ENCODE measurements at regions not wholly inside any gene's neighbourhood (a gene's known extent, or its start where the extent isn't known, plus 50 kb on each side); places are given as distances from the start of the nearest gene placed in this dataset.
"Not testable (repeated sequence)": the region's sequence is repeated elsewhere in the genome, so short reads cannot be mapped to it uniquely, and the experiment has no call there.

GRCh38 chr5:174559566-174560090 is 164.8 kb upstream of the MSX2 start:
- no peaks in the 10 kb centered on the region for H3K36me3 ChIP-seq (ENCODE audit: control insufficient read depth in 3 of 3, insufficient read depth in 3 of 3, low read length in 3 of 3)

GRCh38 chr5:174560861-174561260 is 163.5 kb upstream of the MSX2 start:
- H3K9ac ChIP-seq (ENCODE audit: low read depth in 1 of 3, low read length in 3 of 3) = no peak overlapping the region
- H3K4me3 ChIP-seq (ENCODE audit: low read length in 3 of 3) = no peak overlapping the region
- peaks cover 5 to 8% (median 8%) of the 10 kb centered on the region in 3 donors for H3K4me1 ChIP-seq (ENCODE audit: control insufficient read depth in 3 of 3, insufficient read depth in 3 of 3, low read length in 3 of 3)
- H3K36me3 ChIP-seq (ENCODE audit: control insufficient read depth in 3 of 3, insufficient read depth in 3 of 3, low read length in 3 of 3) = no peaks in the 10 kb centered on the region
- H3K27ac ChIP-seq (ENCODE audit: low read depth, low read length) = no peak overlapping the region
- H3K9me3 ChIP-seq (ENCODE audit: control insufficient read depth in 3 of 3, low read length in 3 of 3) = no peaks in the 10 kb centered on the region
- H3K27me3 ChIP-seq (ENCODE audit: control insufficient read depth in 3 of 3, insufficient read depth in 3 of 3, low read length in 3 of 3) = peaks cover 0 to 20% (median 13%) of the 10 kb centered on the region in 3 donors

More at GRCh38 chr5:174559566-174560090, 164.8 kb upstream of the MSX2 start:
- Histone ChIP-seq H3K9ac (ENCODE audit: low read depth in 1 of 3, low read length in 3 of 3) (no peak overlapping the region), H3K27me3 (ENCODE audit: control insufficient read depth in 3 of 3, insufficient read depth in 3 of 3, low read length in 3 of 3) (peaks cover 0 to 20% (median 13%) of the 10 kb centered on the region in 3 donors), H3K9me3 (ENCODE audit: control insufficient read depth in 3 of 3, low read length in 3 of 3) (no peaks in the 10 kb centered on the region), H3K4me3 (ENCODE audit: low read length in 3 of 3) (no peak overlapping the region), H3K4me1 (ENCODE audit: control insufficient read depth in 3 of 3, insufficient read depth in 3 of 3, low read length in 3 of 3) (peaks cover 5 to 8% (median 8%) of the 10 kb centered on the region in 3 donors), H3K27ac (ENCODE audit: low read depth, low read length) (no peak overlapping the region)

- H3K36me3 ChIP-seq (ENCODE audit: control insufficient read depth in 3 of 3, insufficient read depth in 3 of 3, low read length in 3 of 3); H3K27ac ChIP-seq (ENCODE audit: low read depth, low read length); H3K4me3 ChIP-seq (ENCODE audit: low read length in 3 of 3); H3K9me3 ChIP-seq (ENCODE audit: control insufficient read depth in 3 of 3, low read length in 3 of 3); H3K9ac ChIP-seq (ENCODE audit: low read depth in 1 of 3, low read length in 3 of 3); H3K4me1 ChIP-seq (ENCODE audit: control insufficient read depth in 3 of 3, insufficient read depth in 3 of 3, low read length in 3 of 3): not testable (repeated sequence)
- H3K27me3 ChIP-seq (ENCODE audit: control insufficient read depth in 3 of 3, insufficient read depth in 3 of 3, low read length in 3 of 3) = peaks cover 0 to 19% (median 10%) of the 10 kb centered on the region in 3 donors
Measured at GRCh38 chr5:174563040-174563439, 161.3 kb upstream of the MSX2 start.

GRCh38 chr5:174563899-174564298 is 160.5 kb upstream of the MSX2 start:
- Histone ChIP-seq H3K4me3 (ENCODE audit: low read length in 3 of 3) (no peak overlapping the region), H3K9me3 (ENCODE audit: control insufficient read depth in 3 of 3, low read length in 3 of 3) (no peaks in the 10 kb centered on the region), H3K27ac (ENCODE audit: low read depth, low read length) (no peak overlapping the region), H3K9ac (ENCODE audit: low read depth in 1 of 3, low read length in 3 of 3) (peak overlapping the region in 1 of 3 donors; percentile 16), H3K27me3 (ENCODE audit: control insufficient read depth in 3 of 3, insufficient read depth in 3 of 3, low read length in 3 of 3) (peaks cover 0 to 18% (median 10%) of the 10 kb centered on the region in 3 donors), H3K36me3 (ENCODE audit: control insufficient read depth in 3 of 3, insufficient read depth in 3 of 3, low read length in 3 of 3) (no peaks in the 10 kb centered on the region), H3K4me1 (ENCODE audit: control insufficient read depth in 3 of 3, insufficient read depth in 3 of 3, low read length in 3 of 3) (peaks cover 5 to 8% (median 8%) of the 10 kb centered on the region in 3 donors)

GRCh38 chr5:174567506-174568141 is 156.8 kb upstream of the MSX2 start:
- H3K9ac ChIP-seq (ENCODE audit: low read depth in 1 of 3, low read length in 3 of 3) = no peak overlapping the region
- no peaks in the 10 kb centered on the region for H3K9me3 ChIP-seq (ENCODE audit: control insufficient read depth in 3 of 3, low read length in 3 of 3)
- peaks cover 0 to 2% (median 0%) of the 10 kb centered on the region in 3 donors for H3K27me3 ChIP-seq (ENCODE audit: control insufficient read depth in 3 of 3, insufficient read depth in 3 of 3, low read length in 3 of 3)
- H3K4me3 ChIP-seq (ENCODE audit: low read length in 3 of 3) = no peak overlapping the region
- no peak overlapping the region for H3K27ac ChIP-seq (ENCODE audit: low read depth, low read length)
- no peaks in the 10 kb centered on the region for H3K36me3 ChIP-seq (ENCODE audit: control insufficient read depth in 3 of 3, insufficient read depth in 3 of 3, low read length in 3 of 3)
- peaks cover 11 to 19% (median 17%) of the 10 kb centered on the region in 3 donors for H3K4me1 ChIP-seq (ENCODE audit: control insufficient read depth in 3 of 3, insufficient read depth in 3 of 3, low read length in 3 of 3)

- Histone ChIP-seq H3K27ac (ENCODE audit: low read depth, low read length) (no peak overlapping the region), H3K27me3 (ENCODE audit: control insufficient read depth in 3 of 3, insufficient read depth in 3 of 3, low read length in 3 of 3) (no peaks in the 10 kb centered on the region), H3K4me3 (ENCODE audit: low read length in 3 of 3) (no peak overlapping the region), H3K9me3 (ENCODE audit: control insufficient read depth in 3 of 3, low read length in 3 of 3) (no peaks in the 10 kb centered on the region), H3K9ac (ENCODE audit: low read depth in 1 of 3, low read length in 3 of 3) (no peak overlapping the region), H3K4me1 (ENCODE audit: control insufficient read depth in 3 of 3, insufficient read depth in 3 of 3, low read length in 3 of 3) (peaks cover 8 to 12% (median 10%) of the 10 kb centered on the region in 3 donors), H3K36me3 (ENCODE audit: control insufficient read depth in 3 of 3, insufficient read depth in 3 of 3, low read length in 3 of 3) (no peaks in the 10 kb centered on the region)
Measured at GRCh38 chr5:174570662-174571061, 153.7 kb upstream of the MSX2 start.

GRCh38 chr5:174571662-174572397 is 152.6 kb upstream of the MSX2 start:
- peak overlapping the region in 1 of 3 donors; percentile 45 for H3K4me3 ChIP-seq (ENCODE audit: low read length in 3 of 3)
- peak overlapping the region; percentile 3 for H3K27ac ChIP-seq (ENCODE audit: low read depth, low read length)

GRCh38 chr5:174572591-174572990 is 151.8 kb upstream of the MSX2 start:
- Histone ChIP-seq H3K4me3 (ENCODE audit: low read length in 3 of 3) (no peak overlapping the region), H3K9me3 (ENCODE audit: control insufficient read depth in 3 of 3, low read length in 3 of 3) (no peaks in the 10 kb centered on the region), H3K27ac (ENCODE audit: low read depth, low read length) (no peak overlapping the region), H3K9ac (ENCODE audit: low read depth in 1 of 3, low read length in 3 of 3) (no peak overlapping the region), H3K36me3 (ENCODE audit: control insufficient read depth in 3 of 3, insufficient read depth in 3 of 3, low read length in 3 of 3) (no peaks in the 10 kb centered on the region), H3K27me3 (ENCODE audit: control insufficient read depth in 3 of 3, insufficient read depth in 3 of 3, low read length in 3 of 3) (peaks cover 0 to 4% (median 0%) of the 10 kb centered on the region in 3 donors), H3K4me1 (ENCODE audit: control insufficient read depth in 3 of 3, insufficient read depth in 3 of 3, low read length in 3 of 3) (peaks cover 8 to 12% (median 10%) of the 10 kb centered on the region in 3 donors)

More at GRCh38 chr5:174571662-174572397, 152.6 kb upstream of the MSX2 start:
- Histone ChIP-seq H3K27me3 (ENCODE audit: control insufficient read depth in 3 of 3, insufficient read depth in 3 of 3, low read length in 3 of 3) (peaks cover 0 to 4% (median 0%) of the 10 kb centered on the region in 3 donors), H3K4me1 (ENCODE audit: control insufficient read depth in 3 of 3, insufficient read depth in 3 of 3, low read length in 3 of 3) (peaks cover 8 to 12% (median 10%) of the 10 kb centered on the region in 3 donors), H3K9me3 (ENCODE audit: control insufficient read depth in 3 of 3, low read length in 3 of 3) (no peaks in the 10 kb centered on the region), H3K9ac (ENCODE audit: low read depth in 1 of 3, low read length in 3 of 3) (no peak overlapping the region), H3K36me3 (ENCODE audit: control insufficient read depth in 3 of 3, insufficient read depth in 3 of 3, low read length in 3 of 3) (no peaks in the 10 kb centered on the region)

GRCh38 chr5:174573221-174573994 is 151.0 kb upstream of the MSX2 start:
- peaks cover 8 to 12% (median 10%) of the 10 kb centered on the region in 3 donors for H3K4me1 ChIP-seq (ENCODE audit: control insufficient read depth in 3 of 3, insufficient read depth in 3 of 3, low read length in 3 of 3)
- H3K36me3 ChIP-seq (ENCODE audit: control insufficient read depth in 3 of 3, insufficient read depth in 3 of 3, low read length in 3 of 3) = no peaks in the 10 kb centered on the region
- H3K27me3 ChIP-seq (ENCODE audit: control insufficient read depth in 3 of 3, insufficient read depth in 3 of 3, low read length in 3 of 3) = peaks cover 0 to 4% (median 0%) of the 10 kb centered on the region in 3 donors
- no peaks in the 10 kb centered on the region for H3K9me3 ChIP-seq (ENCODE audit: control insufficient read depth in 3 of 3, low read length in 3 of 3)
- no peak overlapping the region for H3K4me3 ChIP-seq (ENCODE audit: low read length in 3 of 3)
- no peak overlapping the region for H3K27ac ChIP-seq (ENCODE audit: low read depth, low read length)
- H3K9ac ChIP-seq (ENCODE audit: low read depth in 1 of 3, low read length in 3 of 3) = no peak overlapping the region
